Osteoblast (primary cell): ENCODE measurements at regions not wholly inside any gene's neighbourhood (a gene's known extent, or its start where the extent isn't known, plus 50 kb on each side); places are given as distances from the start of the nearest gene placed in this dataset.

Experiments
- DNase-seq: peaks from one replicate; pipeline ENCODE4 v3.0.0; 2011; ENCODE audit warnings: low spot score, mixed read lengths; ENCODE audit not compliant: insufficient read length; ENCODE audit errors: missing footprints
- H2AFZ ChIP-seq: 2 replicates; pipeline ENCODE4 v1.6.0; 2011; ENCODE audit warnings: mild to moderate bottlenecking, low read length
- H3K27ac ChIP-seq: 2 replicates; pipeline ENCODE4 v1.5.1; 2011; ENCODE audit warnings: mild to moderate bottlenecking, low read depth, low read length, moderate library complexity
- H3K27me3 ChIP-seq: 2 replicates; pipeline ENCODE4 v1.6.0; 2012; ENCODE audit warnings: mild to moderate bottlenecking, control low read depth, inconsistent platforms, low read length, moderate library complexity; ENCODE audit not compliant: insufficient read depth
- H3K36me3 ChIP-seq: 2 replicates; pipeline ENCODE4 v1.5.1; 2011; ENCODE audit warnings: mild to moderate bottlenecking, low read length, control low read depth, moderate library complexity; ENCODE audit not compliant: insufficient read depth
- H3K4me1 ChIP-seq: 2 replicates; pipeline ENCODE4 v1.5.1; 2011; ENCODE audit warnings: mild to moderate bottlenecking, low read length, control low read depth, moderate library complexity; ENCODE audit not compliant: insufficient read depth
- H3K4me2 ChIP-seq: 2 replicates; pipeline ENCODE4 v1.6.0; 2011; ENCODE audit warnings: mild to moderate bottlenecking, low read length; ENCODE audit not compliant: insufficient read depth
- H3K4me3 ChIP-seq: fragments of 200-600 bp; sonication (generic); 3 replicates; pipeline ENCODE4 v1.5.1; 2012; ENCODE audit warnings: mild to moderate bottlenecking, low read length, inconsistent platforms; ENCODE audit not compliant: insufficient read depth
- H3K79me2 ChIP-seq: 2 replicates; pipeline ENCODE4 v1.6.0; 2012; ENCODE audit warnings: mild to moderate bottlenecking, low read length, control low read depth, inconsistent platforms; ENCODE audit not compliant: insufficient read depth
- H3K9me3 ChIP-seq: 2 replicates; pipeline ENCODE4 v1.5.1; 2011; ENCODE audit warnings: low read depth, low read length, control low read depth
- H4K20me1 ChIP-seq: 2 replicates; pipeline ENCODE4 v1.6.0; 2012; ENCODE audit warnings: mild to moderate bottlenecking, low read length, control low read depth; ENCODE audit not compliant: insufficient read depth
- CTCF ChIP-seq: IDR thresholded peaks from 2 replicates; pipeline ENCODE4 v1.5.1; 2011; ENCODE audit warnings: mild to moderate bottlenecking, low read depth, low read length, moderate library complexity; ENCODE audit errors: extremely low read depth

DNA sequence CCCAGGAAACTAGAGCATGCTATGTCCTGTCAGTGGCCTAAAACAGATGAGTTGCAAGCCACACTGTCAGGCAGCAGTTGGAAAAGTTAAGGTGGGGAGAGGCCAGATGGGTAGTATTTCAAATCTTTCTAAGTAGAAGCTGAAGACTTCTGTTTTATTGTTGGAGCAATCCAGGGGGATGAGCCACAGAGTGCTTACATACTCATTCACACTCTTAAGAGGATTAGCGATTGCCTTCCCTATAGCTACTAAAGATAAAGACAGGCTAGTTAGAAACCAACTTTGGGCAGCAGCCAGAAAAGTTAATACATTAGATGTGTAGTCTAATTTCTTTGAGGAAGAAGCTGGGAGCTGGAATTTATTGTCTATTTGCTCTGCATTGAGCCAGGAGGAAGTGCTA lies 61.7 kb upstream of the ELAVL2 start:
- Histone ChIP-seq H3K36me3 (no peaks in the 10 kb centered on the region), H4K20me1 (no peaks in the 10 kb centered on the region), H3K4me3 (no peak overlapping the region), H2AFZ (no peak overlapping the region), H3K9me3 (no peaks in the 10 kb centered on the region), H3K79me2 (no peaks in the 10 kb centered on the region), H3K4me2 (no peak overlapping the region), H3K27me3 (no peaks in the 10 kb centered on the region), H3K27ac (no peak overlapping the region), H3K4me1 (no peaks in the 10 kb centered on the region)
- DNase-seq = no peak
- no peak for TF ChIP-seq CTCF
